Activated T-cell treated with anti-CD3 and anti-CD28 coated beads, Interleukin-2, amount 50 U/mL, for 48 hours (primary cell): ENCODE measurements at regions not wholly inside any gene's neighbourhood (a gene's known extent, or its start where the extent isn't known, plus 50 kb on each side); places are given as distances from the start of the nearest gene placed in this dataset.

Experiments
- DNase-seq, 2 experiments: peaks; one replicate each; pipeline ENCODE4 v3.0.0-alpha.2; 2020

GRCh38 chr13:23984546-23984945 is 87.2 kb upstream of the C1QTNF9B start:
- no peak for DNase-seq

- DNase-seq = no peak
Observed at GRCh38 chr13:23985060-23985459, 87.8 kb upstream of the C1QTNF9B start.

GRCh38 chr13:23985839-23986238 is 88.5 kb upstream of the C1QTNF9B start:
- no peak for DNase-seq

GRCh38 chr13:23986619-23987018 is 89.3 kb upstream of the C1QTNF9B start:
- DNase-seq = no peak

GRCh38 chr13:23987331-23987894 is 90.1 kb upstream of the C1QTNF9B start:
- DNase-seq = no peak

- no peak for DNase-seq
Observed at GRCh38 chr13:23988546-23989122, 91.3 kb upstream of the C1QTNF9B start.

GRCh38 chr13:23990455-23990854 is 93.2 kb upstream of the C1QTNF9B start:
- no peak for DNase-seq

- DNase-seq = no peak
Observed at GRCh38 chr13:23991119-23991518, 93.8 kb upstream of the C1QTNF9B start.

GRCh38 chr13:23992781-23993679 is 95.7 kb upstream of the C1QTNF9B start:
- DNase-seq = no peak

- no peak for DNase-seq
Observed at GRCh38 chr13:23993680-23993985, 96.3 kb upstream of the C1QTNF9B start.

GRCh38 chr13:23995283-23996073 is 98.2 kb upstream of the C1QTNF9B start:
- DNase-seq = no peak

- DNase-seq = no peak
Observed at GRCh38 chr13:23996456-23996855, 99.2 kb upstream of the C1QTNF9B start.

GRCh38 chr13:23999424-23999823 is 102.1 kb upstream of the C1QTNF9B start:
- DNase-seq = no peak

- DNase-seq = no peak
Observed at GRCh38 chr13:24002206-24002815, 105.0 kb upstream of the C1QTNF9B start.

- no peak for DNase-seq
Observed at GRCh38 chr13:24004142-24004899, 107.0 kb upstream of the C1QTNF9B start.

GRCh38 chr13:24004971-24005370 is 107.7 kb upstream of the C1QTNF9B start:
- DNase-seq = no peak

- no peak for DNase-seq
Observed at GRCh38 chr13:24005755-24006281, 108.5 kb upstream of the C1QTNF9B start.

GRCh38 chr13:24006520-24007248 is 109.4 kb upstream of the C1QTNF9B start:
- no peak for DNase-seq

- DNase-seq = no peak
Observed at GRCh38 chr13:24007979-24008620, 110.8 kb upstream of the C1QTNF9B start.

- no peak for DNase-seq
Observed at GRCh38 chr13:24008679-24009078, 111.4 kb upstream of the C1QTNF9B start.

GRCh38 chr13:24011266-24011665 is 114.0 kb upstream of the C1QTNF9B start:
- DNase-seq = no peak
